Right hindlimb (tissue), 1 donor: ENCODE measurements at regions not wholly inside any gene's neighbourhood (a gene's known extent, or its start where the extent isn't known, plus 50 kb on each side); places are given as distances from the start of the nearest gene placed in this dataset.
"Not testable (repeated sequence)": the region's sequence is repeated elsewhere in the genome, so short reads cannot be mapped to it uniquely, and the experiment has no call there.

ENCODE experiments used
- DNase-seq: peaks from one replicate; pipeline ENCODE4 v3.0.0-alpha.2; 2018

DNA sequence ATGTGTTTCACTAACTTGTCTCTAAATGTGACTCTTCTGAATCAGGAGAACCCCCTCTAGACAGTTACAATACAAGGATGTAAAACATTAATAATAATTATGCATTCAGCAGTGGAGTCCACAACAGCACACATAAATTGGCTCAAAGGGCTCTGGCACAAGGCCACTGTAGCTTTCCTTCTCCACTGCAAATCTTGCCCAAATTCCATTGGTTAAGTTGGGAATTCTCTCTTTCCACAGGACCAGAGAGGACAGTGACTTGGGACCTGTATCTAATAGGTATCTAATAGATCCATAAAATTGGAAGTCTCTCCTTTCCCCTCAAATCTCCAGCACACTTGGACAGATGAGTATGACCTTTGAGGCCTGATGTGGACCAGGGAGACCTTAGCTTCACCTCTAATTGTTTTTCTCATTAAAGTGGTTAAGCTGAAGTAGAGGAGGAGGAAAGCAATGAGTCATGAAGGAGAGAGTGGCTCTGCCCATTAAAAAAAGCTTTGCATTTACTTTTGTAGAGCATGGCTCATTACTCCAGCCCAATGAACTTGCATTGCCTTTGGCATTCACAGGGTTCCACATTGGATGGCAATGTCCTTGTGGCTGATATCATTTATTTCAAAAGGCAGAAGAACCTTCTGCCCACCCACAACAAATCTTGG, 72.3 kb upstream of the SH3RF1 start:
- DNase-seq = no peak

DNA sequence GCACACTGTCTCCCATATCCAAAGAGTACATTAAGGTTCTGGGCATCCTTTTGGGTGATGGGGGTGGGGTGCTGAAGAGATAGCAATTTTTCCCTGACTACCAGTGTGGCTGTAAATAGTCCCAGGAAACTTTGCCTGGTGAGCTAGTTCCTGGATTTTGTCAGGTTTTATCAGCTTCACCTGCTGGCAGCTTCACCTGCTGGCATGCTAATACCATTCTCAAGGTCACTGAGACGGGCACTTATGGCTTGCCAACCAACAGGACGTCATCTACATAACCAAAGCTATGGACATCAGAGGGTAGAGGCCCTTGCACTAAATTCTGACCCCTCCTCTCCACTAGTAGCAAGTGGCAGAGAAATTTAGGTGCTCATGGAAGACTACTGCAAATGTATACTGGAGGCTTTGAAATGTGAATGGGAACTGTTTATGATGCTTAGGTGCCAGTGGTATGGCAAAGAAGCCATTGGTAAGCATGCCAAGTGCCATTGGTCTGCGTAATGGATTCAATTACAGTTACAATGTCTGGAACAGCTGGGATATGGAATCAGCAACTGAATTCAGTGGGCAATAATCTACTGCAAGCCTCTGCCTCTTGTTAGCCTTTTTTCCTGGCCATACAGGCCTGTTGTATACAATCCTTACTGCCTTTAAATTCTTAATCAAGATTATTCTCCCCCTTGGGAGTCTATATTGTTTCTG, 71.6 kb upstream of the SH3RF1 start:
- DNase-seq = no peak

DNA sequence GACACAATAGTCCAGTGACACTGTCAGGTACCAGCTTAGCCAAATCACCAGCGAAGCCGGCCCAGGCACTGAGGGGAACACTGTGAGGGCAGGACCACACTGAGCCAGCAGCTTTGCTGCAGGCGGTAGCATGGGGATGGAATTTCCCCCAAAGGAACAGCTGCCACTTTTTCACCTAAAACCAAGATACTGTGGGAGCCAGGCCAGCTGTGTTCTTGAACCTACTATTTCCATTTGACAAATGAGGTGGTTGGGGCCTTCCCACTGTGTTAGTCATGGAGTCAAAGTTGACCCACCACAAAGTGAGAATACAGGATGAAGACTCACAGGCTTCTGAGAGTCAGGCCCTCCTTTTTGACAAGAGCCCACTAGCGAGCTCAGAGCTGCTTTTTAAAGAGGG, 70.7 kb upstream of the SH3RF1 start:
- DNase-seq = peak; percentile 20

DNA sequence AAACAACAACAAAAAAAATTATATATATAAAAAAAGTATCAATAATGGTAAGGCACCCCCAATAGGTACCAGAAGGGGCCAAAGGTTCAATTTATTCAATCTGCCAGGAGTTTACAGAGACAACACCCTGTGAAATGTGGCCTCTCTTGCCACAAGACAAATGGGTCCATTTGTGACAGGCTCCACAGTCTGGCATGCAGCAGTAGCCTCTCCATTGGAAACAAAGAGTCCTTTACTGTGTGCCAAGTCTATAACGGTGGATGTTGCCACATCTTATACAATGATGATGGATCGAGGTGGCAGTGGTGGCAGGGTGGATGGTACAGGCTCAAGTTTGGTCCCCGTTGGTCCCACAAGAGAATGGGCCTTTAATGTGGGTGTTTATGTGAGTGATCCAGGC, 70.1 kb upstream of the SH3RF1 start:
- no peak for DNase-seq

DNA sequence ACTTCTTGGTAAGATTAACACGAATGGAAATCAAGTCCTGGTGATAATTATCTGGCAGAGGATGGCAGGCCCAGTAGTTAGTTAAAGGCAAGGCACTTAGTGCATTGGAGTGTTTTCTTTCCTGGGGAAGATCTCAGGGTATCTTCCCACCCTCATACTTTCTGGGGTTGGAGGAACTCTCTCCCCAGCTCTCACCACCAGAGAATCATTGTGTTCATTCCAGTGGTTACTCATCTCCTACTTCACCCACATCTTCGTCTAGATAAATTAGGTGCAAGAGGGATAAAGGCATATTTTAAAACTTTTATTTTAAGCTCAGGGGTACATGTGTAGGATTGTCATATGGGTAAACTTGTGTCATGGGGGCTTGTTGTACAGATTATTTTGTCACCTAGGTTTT, 67.5 kb upstream of the SH3RF1 start:
- no peak for DNase-seq

DNA sequence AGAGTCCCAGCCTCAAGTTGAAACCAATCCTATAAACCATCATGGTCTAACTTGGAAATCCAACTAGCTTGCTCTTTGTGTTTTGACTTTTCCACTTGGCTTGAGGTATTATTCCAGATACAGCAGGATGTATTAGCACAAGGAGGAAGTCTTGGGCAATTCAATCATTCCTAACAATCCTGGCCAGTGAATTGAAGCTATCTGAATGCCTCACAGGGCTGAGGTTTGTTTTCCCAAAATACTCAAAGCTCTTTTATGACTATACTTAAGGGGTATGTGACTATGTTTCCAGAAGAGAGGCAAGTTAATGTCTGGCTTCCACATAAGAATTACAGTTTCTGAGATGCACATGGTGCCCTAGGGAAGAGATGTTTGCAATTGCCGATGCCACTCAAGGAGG, 66.8 kb upstream of the SH3RF1 start:
- no peak for DNase-seq

DNA sequence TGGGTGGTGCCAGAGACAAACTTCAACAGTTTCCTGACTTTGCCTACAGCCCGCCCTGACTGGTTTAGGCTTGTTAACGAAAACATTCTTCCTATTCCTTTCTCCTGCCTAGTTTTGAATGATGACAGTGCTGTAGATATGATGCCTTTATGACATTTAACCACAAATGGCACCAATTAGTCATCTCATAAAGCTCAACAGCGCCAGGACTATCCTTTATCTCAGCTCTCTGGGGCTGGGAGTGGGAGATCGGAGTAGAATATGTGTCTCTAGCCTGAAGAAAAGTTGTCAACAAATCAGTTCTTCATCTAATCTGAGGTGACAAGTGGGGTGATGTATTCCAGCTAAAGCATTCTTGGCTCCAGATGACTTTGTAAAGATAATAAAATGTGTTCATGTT, 64.6 kb upstream of the SH3RF1 start:
- no peak for DNase-seq

DNA sequence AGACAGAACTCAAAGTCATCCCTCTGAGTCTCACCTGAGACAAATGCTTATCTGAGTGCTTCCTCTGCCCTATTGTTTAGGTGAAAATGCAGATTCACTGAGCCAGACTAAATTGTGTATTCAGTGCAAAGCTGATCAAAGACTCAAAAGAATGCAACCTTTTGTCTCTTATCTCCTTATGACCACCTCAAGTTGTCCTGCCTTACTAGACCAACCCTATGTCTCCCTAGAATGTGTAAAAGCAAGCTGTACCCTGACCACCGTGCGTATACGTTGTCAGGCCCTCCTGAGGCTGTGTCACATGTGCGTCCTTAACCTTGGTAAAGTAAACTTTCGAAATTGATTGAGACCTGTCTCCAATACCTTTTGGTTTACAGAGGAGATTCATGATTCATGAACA, 63.6 kb upstream of the SH3RF1 start:
- DNase-seq = no peak

DNA sequence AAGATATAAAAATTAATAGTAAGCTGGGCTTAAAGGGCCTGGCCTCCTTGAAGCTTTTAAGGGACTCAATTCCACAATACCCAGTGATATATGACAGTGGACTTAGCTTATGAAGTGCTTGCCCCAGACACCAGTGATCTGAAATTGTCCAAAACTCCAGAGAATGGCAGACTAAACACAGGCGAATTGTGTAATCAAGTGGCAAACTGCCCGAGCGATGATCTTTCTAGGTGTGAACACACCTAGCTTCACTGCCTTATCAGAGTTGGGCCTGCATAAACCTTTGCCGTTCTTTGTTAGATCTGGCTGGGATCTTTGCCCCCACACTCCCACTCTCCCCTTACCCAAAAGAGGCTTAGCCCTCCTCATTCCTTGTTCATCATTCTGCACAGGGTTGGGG, 62.5 kb upstream of the SH3RF1 start:
- no peak for DNase-seq

DNA sequence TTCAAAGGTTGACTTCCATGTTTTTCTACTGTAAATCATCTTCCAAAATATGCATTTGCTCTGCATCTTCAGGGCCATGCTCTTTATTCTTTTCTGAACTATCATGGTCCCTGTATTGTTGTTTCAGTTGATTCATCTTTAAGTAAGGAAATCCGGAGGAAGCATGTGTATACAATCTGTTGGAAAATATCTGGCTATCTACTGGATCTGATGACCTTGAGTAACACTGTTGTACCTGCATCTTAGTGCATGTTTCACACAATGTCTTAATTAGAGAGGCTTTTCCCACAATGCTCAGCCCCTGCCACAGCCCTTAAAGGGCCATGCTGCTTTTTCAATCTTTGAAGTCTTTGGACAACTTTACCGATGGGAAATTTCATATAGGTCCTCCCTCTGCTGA, 61.8 kb upstream of the SH3RF1 start:
- no peak for DNase-seq

DNA sequence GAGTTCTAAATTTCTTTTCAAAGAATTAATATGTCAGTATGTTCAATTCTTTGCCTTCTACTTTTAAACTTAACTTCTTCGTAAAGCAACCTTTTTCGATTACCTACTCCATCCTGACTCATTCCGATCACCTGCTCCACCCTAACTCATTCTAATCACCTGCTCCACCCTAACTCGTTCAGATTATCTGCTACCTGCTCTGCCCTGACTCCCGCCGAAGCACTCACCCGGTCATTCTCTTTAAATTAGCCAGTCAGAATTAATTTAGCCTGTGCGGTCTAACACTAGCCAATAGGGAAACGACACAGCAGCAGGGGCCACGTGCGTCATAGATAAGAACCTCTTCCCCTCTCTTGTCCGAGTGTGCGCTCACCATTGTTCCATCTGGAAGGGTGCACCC, 60.1 kb upstream of the SH3RF1 start:
- no peak for DNase-seq

DNA sequence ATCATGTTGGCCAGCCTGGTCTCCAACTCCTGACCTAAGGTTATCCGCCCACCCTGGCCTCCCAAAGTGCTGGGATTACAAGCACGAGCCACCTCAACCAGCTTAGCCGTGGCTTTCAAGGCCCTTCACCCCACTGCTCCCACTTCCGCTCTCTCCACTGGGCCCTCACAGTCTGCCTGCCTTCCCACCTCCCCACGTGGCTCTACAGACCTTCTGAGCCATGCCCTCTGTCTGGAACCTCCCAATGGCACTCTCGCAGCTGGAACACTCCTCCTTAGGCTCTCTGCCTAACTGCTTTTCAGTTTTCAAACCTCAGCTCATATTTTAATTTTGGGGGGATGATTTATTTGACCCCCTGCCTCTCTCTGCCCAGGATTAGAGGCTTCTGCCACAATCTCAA, 59.3 kb upstream of the SH3RF1 start:
- no peak for DNase-seq

DNA sequence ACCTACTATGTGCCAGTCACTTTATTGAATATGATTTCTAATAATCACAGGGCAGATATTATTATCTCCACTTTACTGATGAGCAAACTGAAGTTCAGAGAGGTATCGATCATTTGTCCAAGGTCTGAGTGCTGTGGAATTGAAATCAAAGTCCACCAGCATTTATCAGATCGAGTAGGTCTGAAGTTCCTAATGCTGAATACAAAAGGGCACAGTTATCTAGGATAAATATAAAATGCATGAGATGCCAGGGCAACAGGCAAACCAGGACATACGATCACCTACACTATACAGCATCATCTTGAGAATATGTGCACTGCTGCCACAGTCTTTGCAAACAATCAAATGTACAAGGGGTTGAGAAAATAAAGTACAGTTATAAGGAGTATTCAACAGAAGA, 57.2 kb upstream of the SH3RF1 start:
- no peak for DNase-seq

DNA sequence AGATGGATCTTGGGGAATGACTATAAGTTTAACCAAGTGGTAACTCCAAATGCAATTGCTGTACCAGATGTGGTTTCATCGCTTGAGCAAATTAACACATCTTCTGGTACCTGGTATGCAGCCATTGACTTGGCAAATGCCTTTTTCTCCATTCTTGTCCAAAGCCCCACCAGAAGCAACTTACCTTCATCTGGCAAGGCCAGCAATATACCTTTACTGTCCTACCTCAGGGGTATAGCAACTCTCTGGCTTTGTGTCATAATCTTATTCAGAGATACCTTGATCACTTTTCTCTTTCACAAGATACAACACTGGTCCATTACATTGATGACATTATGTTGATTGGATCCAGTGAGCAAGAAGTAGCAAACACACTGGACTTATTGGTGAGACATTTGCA, 53.2 kb upstream of the SH3RF1 start:
- not testable (repeated sequence) for DNase-seq

DNA sequence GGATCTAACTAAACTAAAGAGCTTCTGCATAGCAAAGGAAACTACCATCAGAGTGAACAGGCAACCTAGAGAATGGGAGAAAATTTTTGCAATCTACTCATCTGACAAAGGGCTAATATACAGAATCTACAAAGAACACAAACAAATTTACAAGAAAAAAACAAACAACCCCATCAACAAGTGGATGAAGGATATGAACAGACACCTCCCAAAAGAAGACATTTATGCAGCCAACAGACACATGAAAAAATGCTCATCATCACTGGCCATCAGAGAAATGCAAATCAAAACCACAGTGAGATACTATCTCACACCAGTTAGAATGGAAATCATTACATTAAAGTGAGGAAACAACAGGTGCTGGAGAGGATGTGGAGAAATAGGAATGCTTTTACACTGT, 52.1 kb upstream of the SH3RF1 start:
- DNase-seq = not testable (repeated sequence)
